Left hindlimb (tissue), 1 donor: ENCODE measurements at regions not wholly inside any gene's neighbourhood (a gene's known extent, or its start where the extent isn't known, plus 50 kb on each side); places are given as distances from the start of the nearest gene placed in this dataset.
"Not testable (repeated sequence)": the region's sequence is repeated elsewhere in the genome, so short reads cannot be mapped to it uniquely, and the experiment has no call there.

ENCODE experiments used
- DNase-seq: peaks from one replicate; pipeline ENCODE4 v3.0.0-alpha.2; 2018

- DNase-seq, result no peak
Observed at GRCh38 chr9:106058460-106058859, 364.1 kb downstream of the TMEM38B start.

- no peak for DNase-seq
Observed at GRCh38 chr9:106059886-106060285, 365.5 kb downstream of the TMEM38B start.

GRCh38 chr9:106060885-106061284 lies 366.5 kb downstream of the TMEM38B start:
- DNase-seq, result no peak

GRCh38 chr9:106062250-106062649 lies 367.9 kb downstream of the TMEM38B start:
- no peak for DNase-seq

GRCh38 chr9:106065136-106065535 lies 370.8 kb downstream of the TMEM38B start:
- no peak for DNase-seq

- DNase-seq, result no peak
Observed at GRCh38 chr9:106065579-106066214, 371.4 kb downstream of the TMEM38B start.

- DNase-seq, result no peak
Observed at GRCh38 chr9:106066940-106067524, 372.7 kb downstream of the TMEM38B start.

GRCh38 chr9:106069241-106069640 lies 374.9 kb downstream of the TMEM38B start:
- DNase-seq, result no peak

- no peak for DNase-seq
Observed at GRCh38 chr9:106072421-106072820, 378.1 kb downstream of the TMEM38B start.

- no peak for DNase-seq
Observed at GRCh38 chr9:106074006-106074405, 379.7 kb downstream of the TMEM38B start.

GRCh38 chr9:106075236-106075959 lies 381.1 kb downstream of the TMEM38B start:
- no peak for DNase-seq

- DNase-seq, result no peak
Observed at GRCh38 chr9:106075960-106076327, 381.6 kb downstream of the TMEM38B start.

- no peak for DNase-seq
Observed at GRCh38 chr9:106076711-106077110, 382.4 kb downstream of the TMEM38B start.

- no peak for DNase-seq
Observed at GRCh38 chr9:106077731-106078130, 383.4 kb downstream of the TMEM38B start.

GRCh38 chr9:106082621-106083020 lies 388.3 kb downstream of the TMEM38B start:
- DNase-seq, result no peak

GRCh38 chr9:106084702-106085101 lies 390.4 kb downstream of the TMEM38B start:
- no peak for DNase-seq

- DNase-seq, result no peak
Observed at GRCh38 chr9:106085479-106085878, 391.1 kb downstream of the TMEM38B start.

GRCh38 chr9:106092083-106092482 lies 397.7 kb downstream of the TMEM38B start:
- DNase-seq, result no peak

GRCh38 chr9:106102821-106103220 lies 408.5 kb downstream of the TMEM38B start:
- no peak for DNase-seq

GRCh38 chr9:106104887-106105286 lies 410.5 kb downstream of the TMEM38B start:
- DNase-seq, result no peak

- no peak for DNase-seq
Observed at GRCh38 chr9:106106396-106106795, 412.1 kb downstream of the TMEM38B start.

- no peak for DNase-seq
Observed at GRCh38 chr9:106107716-106108115, 413.4 kb downstream of the TMEM38B start.

GRCh38 chr9:106109706-106110105 lies 415.4 kb downstream of the TMEM38B start:
- DNase-seq, result not testable (repeated sequence)

GRCh38 chr9:106110483-106110882 lies 416.1 kb downstream of the TMEM38B start:
- no peak for DNase-seq
